ENCODE measurements at regions not wholly inside any gene's neighbourhood (a gene's known extent, or its start where the extent isn't known, plus 50 kb on each side); places are given as distances from the start of the nearest gene placed in this dataset.

DNA sequence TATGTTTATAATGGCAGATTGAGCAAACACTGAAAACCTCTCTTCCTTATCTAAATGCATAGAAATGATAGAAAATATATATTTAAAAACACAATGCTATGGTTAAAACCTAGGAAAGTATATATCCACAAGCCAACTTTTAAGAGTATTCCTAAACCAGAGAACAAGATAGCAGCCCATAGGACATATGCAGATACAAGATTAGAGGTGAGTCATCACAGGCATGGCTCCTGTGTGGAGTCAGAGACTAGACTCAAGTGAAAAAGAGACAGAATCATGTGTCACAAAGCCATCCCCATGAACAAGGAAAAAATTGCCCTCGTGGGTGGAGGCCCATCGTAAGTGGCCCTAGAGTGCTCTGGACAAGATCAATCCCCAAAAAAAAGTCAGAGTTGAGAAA is 199.4 kb upstream of the PPP2R3A start:
- H3K27me3 Mint-ChIP-seq = peaks cover 0 to 7% of the 10 kb centered on the region in 2 donors
- Histone ChIP-seq H3K27me3 (replicated peaks in 1 of 2; ENCODE audit: control insufficient read depth in 2 of 2, extremely low read depth in 1 of 2, insufficient read depth in 2 of 2, low read length in 1 of 2) (no peaks in the 10 kb centered on the region), H3K4me3 (ENCODE audit: control insufficient read depth in 1 of 2, extremely low read depth in 1 of 2, low read length in 1 of 2) (no peak overlapping the region), H3K36me3 (ENCODE audit: control insufficient read depth in 2 of 2, extremely low read depth in 1 of 2, insufficient read depth in 1 of 2, low read length in 1 of 2) (no peaks in the 10 kb centered on the region), H3K4me1 (ENCODE audit: control insufficient read depth in 1 of 2, extremely low read depth in 1 of 2, insufficient read depth in 2 of 2, low read length in 2 of 2) (no peaks in the 10 kb centered on the region), H3K27ac (ENCODE audit: low read length) (no peak overlapping the region), H3K9me3 (no peaks in the 10 kb centered on the region)
- no peak overlapping the region for H3K27ac Mint-ChIP-seq
- H3K4me3 Mint-ChIP-seq = no peak overlapping the region
- H3K9me3 Mint-ChIP-seq = peaks cover 0 to 11% (median 11%) of the 10 kb centered on the region in 3 donors
- WGBS (ENCODE audit: insufficient coverage) = 78% methylated on average over 2 of the region's 2 CpGs
- ChIA-PET POLR2A (no interaction called here), CTCF (no interaction called here)
- no peaks in the 10 kb centered on the region for H3K4me1 Mint-ChIP-seq
- H3K36me3 Mint-ChIP-seq = no peaks in the 10 kb centered on the region
- DNase-seq (no peak), ATAC-seq (replicated peaks in 1 of 4) (no peak)

DNA sequence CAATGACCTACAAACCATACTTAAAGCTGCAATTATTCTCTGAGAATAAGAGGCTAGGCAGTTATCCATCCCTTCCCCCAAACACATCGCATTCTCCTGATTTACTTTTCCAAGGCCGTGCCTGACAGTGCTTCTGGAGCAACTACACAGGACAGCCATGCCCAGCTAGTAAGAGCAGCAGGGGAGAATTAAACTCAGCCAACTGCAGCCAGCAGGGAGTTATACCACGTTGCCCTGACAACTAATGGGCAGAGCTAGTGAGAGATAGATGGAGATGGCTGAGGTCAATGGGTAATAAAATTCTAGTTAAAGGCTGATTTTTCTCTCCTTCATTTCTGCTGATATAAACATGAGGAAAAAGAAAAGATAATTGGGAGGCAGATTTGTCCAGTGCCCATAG is 193.8 kb upstream of the PPP2R3A start:
- Histone ChIP-seq H3K27ac (ENCODE audit: low read length) (no peak overlapping the region), H3K4me3 (ENCODE audit: control insufficient read depth in 1 of 2, extremely low read depth in 1 of 2, low read length in 1 of 2) (no peak overlapping the region), H3K36me3 (ENCODE audit: control insufficient read depth in 2 of 2, extremely low read depth in 1 of 2, insufficient read depth in 1 of 2, low read length in 1 of 2) (no peaks in the 10 kb centered on the region), H3K9me3 (no peaks in the 10 kb centered on the region), H3K4me1 (ENCODE audit: control insufficient read depth in 1 of 2, extremely low read depth in 1 of 2, insufficient read depth in 2 of 2, low read length in 2 of 2) (no peaks in the 10 kb centered on the region), H3K27me3 (replicated peaks in 1 of 2; ENCODE audit: control insufficient read depth in 2 of 2, extremely low read depth in 1 of 2, insufficient read depth in 2 of 2, low read length in 1 of 2) (no peaks in the 10 kb centered on the region)
- ATAC-seq (replicated peaks in 1 of 4) (no peak), DNase-seq (no peak)
- no peak overlapping the region for H3K27ac Mint-ChIP-seq
- peaks cover 0 to 10% (median 3%) of the 10 kb centered on the region in 3 donors for H3K9me3 Mint-ChIP-seq
- no peaks in the 10 kb centered on the region for H3K4me1 Mint-ChIP-seq
- ChIA-PET POLR2A (no interaction called here), CTCF (no interaction called here)
- WGBS (ENCODE audit: insufficient coverage) = no CpG with 5 or more reads among the region's 3 CpGs
- H3K27me3 Mint-ChIP-seq = peaks cover 0 to 5% of the 10 kb centered on the region in 2 donors
- H3K4me3 Mint-ChIP-seq = no peak overlapping the region
- no peaks in the 10 kb centered on the region for H3K36me3 Mint-ChIP-seq

DNA sequence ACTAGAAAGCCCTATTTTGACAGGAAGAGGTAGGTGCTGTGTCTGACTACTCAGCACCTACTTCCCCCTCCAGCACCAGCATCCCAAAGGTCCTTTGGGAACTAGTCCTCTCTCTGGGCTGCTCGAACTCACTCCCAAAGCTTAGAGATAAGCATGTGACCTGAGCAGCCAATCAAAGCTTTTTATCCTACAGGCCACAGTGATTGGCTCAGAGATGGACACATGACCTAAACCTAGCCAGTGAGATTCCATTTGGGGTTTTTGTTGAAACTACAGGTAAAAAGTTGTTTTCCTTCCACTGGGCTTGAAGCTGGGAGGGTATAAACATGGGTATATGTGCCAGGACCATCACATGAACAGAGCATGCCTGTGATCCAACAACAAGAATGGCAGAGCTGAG is 186.5 kb upstream of the PPP2R3A start:
- H3K36me3 ChIP-seq (ENCODE audit: control insufficient read depth in 2 of 2, extremely low read depth in 1 of 2, insufficient read depth in 1 of 2, low read length in 1 of 2) = no peaks in the 10 kb centered on the region
- no peaks in the 10 kb centered on the region for H3K9me3 ChIP-seq
- Mint-ChIP-seq H3K27ac (no peak overlapping the region), H3K36me3 (no peaks in the 10 kb centered on the region), H3K27me3 (no peaks in the 10 kb centered on the region), H3K4me3 (no peak overlapping the region), H3K4me1 (no peaks in the 10 kb centered on the region), H3K9me3 (peaks cover 0 to 5% (median 2%) of the 10 kb centered on the region in 3 donors)
- ATAC-seq (replicated peaks in 1 of 4) (no peak), DNase-seq (no peak)
- H3K4me3 ChIP-seq (ENCODE audit: control insufficient read depth in 1 of 2, extremely low read depth in 1 of 2, low read length in 1 of 2) = no peak overlapping the region
- POLR2A ChIA-PET = no interaction called here
- no peaks in the 10 kb centered on the region for H3K27me3 ChIP-seq (replicated peaks in 1 of 2; ENCODE audit: control insufficient read depth in 2 of 2, extremely low read depth in 1 of 2, insufficient read depth in 2 of 2, low read length in 1 of 2)
- CTCF ChIA-PET = no interaction called here
- no peaks in the 10 kb centered on the region for H3K4me1 ChIP-seq (ENCODE audit: control insufficient read depth in 1 of 2, extremely low read depth in 1 of 2, insufficient read depth in 2 of 2, low read length in 2 of 2)
- no peak overlapping the region for H3K27ac ChIP-seq (ENCODE audit: low read length)
- 63% methylated on average over 1 of the region's 1 CpG for WGBS (ENCODE audit: insufficient coverage)

DNA sequence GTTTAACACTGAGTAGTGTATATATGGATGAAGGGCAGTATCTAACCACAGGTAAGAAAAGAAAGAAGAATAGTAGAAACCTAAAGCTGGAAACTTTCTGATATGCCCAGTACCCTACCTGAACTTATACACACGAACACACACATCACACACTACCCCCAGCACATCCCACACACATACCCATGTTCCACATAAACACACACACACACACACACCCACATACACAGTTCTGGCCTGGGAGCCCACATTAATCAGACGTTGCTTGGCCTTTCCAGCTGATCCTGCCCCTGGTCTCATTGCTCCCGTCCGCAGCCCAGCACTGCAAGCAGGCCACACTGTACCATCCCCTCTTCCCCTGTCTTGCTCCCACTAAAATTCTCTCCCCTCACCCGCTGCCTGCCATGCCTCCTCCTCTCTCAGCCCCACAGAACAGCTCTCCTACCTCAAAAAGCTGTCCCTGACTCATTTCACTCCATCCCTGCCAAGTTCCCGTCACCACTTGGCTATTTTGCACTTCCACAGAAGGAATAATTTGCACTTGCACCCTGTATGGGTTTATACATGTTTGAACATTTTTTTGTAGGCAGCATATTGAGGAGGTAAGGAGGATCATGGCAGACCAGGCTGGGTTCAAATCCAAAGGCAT is 185.8 kb upstream of the PPP2R3A start:
- Histone ChIP-seq H3K27ac (ENCODE audit: low read length) (no peak overlapping the region), H3K4me3 (ENCODE audit: control insufficient read depth in 1 of 2, extremely low read depth in 1 of 2, low read length in 1 of 2) (no peak overlapping the region), H3K9me3 (no peaks in the 10 kb centered on the region), H3K4me1 (ENCODE audit: control insufficient read depth in 1 of 2, extremely low read depth in 1 of 2, insufficient read depth in 2 of 2, low read length in 2 of 2) (no peaks in the 10 kb centered on the region), H3K27me3 (replicated peaks in 1 of 2; ENCODE audit: control insufficient read depth in 2 of 2, extremely low read depth in 1 of 2, insufficient read depth in 2 of 2, low read length in 1 of 2) (no peaks in the 10 kb centered on the region), H3K36me3 (ENCODE audit: control insufficient read depth in 2 of 2, extremely low read depth in 1 of 2, insufficient read depth in 1 of 2, low read length in 1 of 2) (no peaks in the 10 kb centered on the region)
- H3K9me3 Mint-ChIP-seq = peaks cover 0 to 8% (median 2%) of the 10 kb centered on the region in 3 donors
- no peaks in the 10 kb centered on the region for H3K4me1 Mint-ChIP-seq
- POLR2A ChIA-PET = no interaction called here
- WGBS (ENCODE audit: insufficient coverage) = 73% methylated on average over 5 of the region's 6 CpGs
- ATAC-seq (replicated peaks in 1 of 4) (no peak), DNase-seq (no peak)
- H3K4me3 Mint-ChIP-seq = no peak overlapping the region
- CTCF ChIA-PET = no interaction called here
- no peaks in the 10 kb centered on the region for H3K27me3 Mint-ChIP-seq
- H3K27ac Mint-ChIP-seq = no peak overlapping the region
- no peaks in the 10 kb centered on the region for H3K36me3 Mint-ChIP-seq

DNA sequence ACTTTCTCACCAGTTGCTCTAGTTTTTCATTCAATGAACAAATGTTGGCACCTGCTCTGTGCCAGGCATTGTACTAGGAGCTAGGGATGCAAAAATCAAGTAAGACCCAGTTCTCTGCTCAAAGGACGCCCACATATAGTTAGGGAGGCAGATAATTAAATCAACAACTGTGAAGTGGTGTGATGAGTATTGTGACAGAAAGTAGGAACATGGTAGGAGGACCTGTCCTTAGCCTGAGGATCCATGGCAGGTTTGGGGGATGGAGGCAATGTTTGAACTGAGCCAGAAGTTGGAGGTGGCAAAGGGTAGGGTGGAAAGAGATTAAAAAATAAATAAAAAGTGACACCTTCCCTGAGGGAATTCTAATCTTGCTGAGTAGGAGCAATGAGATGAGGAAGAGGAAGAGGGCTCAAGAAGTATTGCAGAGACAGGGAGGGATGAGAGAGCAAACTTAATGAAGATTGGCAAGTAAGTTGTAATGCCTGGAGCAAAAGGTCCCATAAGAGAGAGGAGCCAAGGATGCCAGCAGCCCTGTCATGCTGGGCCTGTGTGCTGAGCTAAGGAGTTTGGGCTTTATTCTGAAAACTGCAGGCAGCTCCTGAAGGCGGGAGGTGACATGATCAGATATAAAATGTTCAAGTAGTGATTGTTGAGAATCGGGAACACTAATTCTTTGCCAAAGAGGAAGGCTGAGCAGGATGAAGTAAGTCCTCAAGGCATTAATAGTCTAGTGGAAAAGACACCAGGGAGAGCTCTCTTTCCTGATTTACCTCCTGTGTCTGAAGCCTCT is 184.3 kb upstream of the PPP2R3A start:
- no peaks in the 10 kb centered on the region for H3K36me3 Mint-ChIP-seq
- WGBS (ENCODE audit: insufficient coverage) = 73% methylated on average over 2 of the region's 3 CpGs
- ChIA-PET POLR2A (no interaction called here), CTCF (no interaction called here)
- no peak for DNase-seq
- no peaks in the 10 kb centered on the region for H3K27me3 Mint-ChIP-seq
- H3K9me3 Mint-ChIP-seq = peaks cover 0 to 11% (median 2%) of the 10 kb centered on the region in 3 donors
- H3K27me3 ChIP-seq (replicated peaks in 1 of 2; ENCODE audit: control insufficient read depth in 2 of 2, extremely low read depth in 1 of 2, insufficient read depth in 2 of 2, low read length in 1 of 2) = no peaks in the 10 kb centered on the region
- no peaks in the 10 kb centered on the region for H3K4me1 ChIP-seq (ENCODE audit: control insufficient read depth in 1 of 2, extremely low read depth in 1 of 2, insufficient read depth in 2 of 2, low read length in 2 of 2)
- no peak overlapping the region for H3K4me3 ChIP-seq (ENCODE audit: control insufficient read depth in 1 of 2, extremely low read depth in 1 of 2, low read length in 1 of 2)
- H3K4me3 Mint-ChIP-seq = no peak overlapping the region
- no peaks in the 10 kb centered on the region for H3K9me3 ChIP-seq
- H3K4me1 Mint-ChIP-seq = no peaks in the 10 kb centered on the region
- ATAC-seq (replicated peaks in 1 of 4) = no peak
- H3K36me3 ChIP-seq (ENCODE audit: control insufficient read depth in 2 of 2, extremely low read depth in 1 of 2, insufficient read depth in 1 of 2, low read length in 1 of 2) = no peaks in the 10 kb centered on the region
- H3K27ac Mint-ChIP-seq = no peak overlapping the region
- H3K27ac ChIP-seq (ENCODE audit: low read length) = no peak overlapping the region

DNA sequence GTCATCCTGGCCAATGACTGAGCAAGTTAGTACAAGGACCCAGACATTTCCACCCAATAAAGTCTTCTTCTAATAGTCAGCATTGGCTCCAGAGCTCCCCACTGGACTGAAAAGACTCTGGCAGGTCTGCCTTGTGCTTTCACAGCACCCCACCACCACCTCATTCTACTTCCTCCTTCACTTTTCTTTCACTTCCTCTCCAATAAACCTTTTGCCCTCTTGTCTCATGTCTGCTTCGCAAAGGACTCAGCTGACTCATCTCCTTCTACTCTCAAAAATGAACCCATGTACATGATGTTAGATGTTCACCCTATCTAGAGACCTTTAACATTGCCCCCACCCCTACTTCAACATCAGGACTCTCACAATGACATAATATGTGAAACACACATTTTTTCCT is 181.0 kb upstream of the PPP2R3A start:
- H3K9me3 Mint-ChIP-seq = peaks cover 0 to 10% (median 0%) of the 10 kb centered on the region in 3 donors
- DNase-seq = no peak
- no peaks in the 10 kb centered on the region for H3K27me3 Mint-ChIP-seq
- no peaks in the 10 kb centered on the region for H3K4me1 Mint-ChIP-seq
- Histone ChIP-seq H3K9me3 (no peaks in the 10 kb centered on the region), H3K4me1 (ENCODE audit: control insufficient read depth in 1 of 2, extremely low read depth in 1 of 2, insufficient read depth in 2 of 2, low read length in 2 of 2) (no peaks in the 10 kb centered on the region), H3K4me3 (ENCODE audit: control insufficient read depth in 1 of 2, extremely low read depth in 1 of 2, low read length in 1 of 2) (no peak overlapping the region), H3K27ac (ENCODE audit: low read length) (no peak overlapping the region), H3K27me3 (replicated peaks in 1 of 2; ENCODE audit: control insufficient read depth in 2 of 2, extremely low read depth in 1 of 2, insufficient read depth in 2 of 2, low read length in 1 of 2) (no peaks in the 10 kb centered on the region), H3K36me3 (ENCODE audit: control insufficient read depth in 2 of 2, extremely low read depth in 1 of 2, insufficient read depth in 1 of 2, low read length in 1 of 2) (no peaks in the 10 kb centered on the region)
- WGBS (ENCODE audit: insufficient coverage) = no CpG with 5 or more reads among the region's 1 CpG
- POLR2A ChIA-PET = no interaction called here
- ATAC-seq (replicated peaks in 1 of 4) = no peak
- CTCF ChIA-PET = no interaction called here
- no peaks in the 10 kb centered on the region for H3K36me3 Mint-ChIP-seq
- H3K27ac Mint-ChIP-seq = no peak overlapping the region
- H3K4me3 Mint-ChIP-seq = no peak overlapping the region
